NT2/D1 (cell line): ENCODE measurements at regions not wholly inside any gene's neighbourhood (a gene's known extent, or its start where the extent isn't known, plus 50 kb on each side); places are given as distances from the start of the nearest gene placed in this dataset.

Source experiments
- YY1 ChIP-seq: IDR thresholded peaks from 2 replicates; pipeline ENCODE4 v1.6.1; 2011; ENCODE audit not compliant: insufficient read length, insufficient read depth
- ZNF274 ChIP-seq: IDR thresholded peaks from 2 replicates; pipeline ENCODE4 v1.6.1; 2011; ENCODE audit warnings: mild to moderate bottlenecking, low read depth, low read length

GRCh38 chr2:215609089-215610032 lies 173.5 kb upstream of the FN1 start:
- TF ChIP-seq ZNF274 (no peak), YY1 (no peak)
